HG03095 (cell line): ENCODE measurements at regions not wholly inside any gene's neighbourhood (a gene's known extent, or its start where the extent isn't known, plus 50 kb on each side); places are given as distances from the start of the nearest gene placed in this dataset.
"Not testable (repeated sequence)": the region's sequence is repeated elsewhere in the genome, so short reads cannot be mapped to it uniquely, and the experiment has no call there.

Experiments
- ATAC-seq: cut with Tn5 transposase; IDR thresholded peaks from one replicate; pipeline ENCODE4 v1.9.1; 2021; ENCODE audit warnings: moderate library complexity; ENCODE audit not compliant: unreplicated experiment

DNA sequence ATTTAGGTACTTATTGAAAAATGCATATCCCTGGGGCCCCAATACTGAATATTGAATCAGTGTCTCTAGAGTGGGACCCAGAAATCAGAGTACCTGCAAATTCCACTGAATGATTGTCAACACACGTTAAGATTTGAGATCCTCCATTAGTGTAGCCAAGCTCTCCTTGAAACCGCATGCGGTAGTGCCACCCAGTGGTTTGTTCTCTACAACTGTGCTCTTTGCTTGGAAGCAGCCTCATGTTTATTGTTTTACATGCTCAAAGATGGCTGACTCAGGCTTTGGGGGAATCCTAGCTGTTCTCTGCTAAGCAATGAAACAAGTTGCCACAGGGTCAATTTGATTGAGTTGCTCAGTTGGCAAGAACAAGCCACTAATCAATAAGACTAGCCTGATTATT is 340.2 kb upstream of the CELF2 start:
- ATAC-seq = no peak

DNA sequence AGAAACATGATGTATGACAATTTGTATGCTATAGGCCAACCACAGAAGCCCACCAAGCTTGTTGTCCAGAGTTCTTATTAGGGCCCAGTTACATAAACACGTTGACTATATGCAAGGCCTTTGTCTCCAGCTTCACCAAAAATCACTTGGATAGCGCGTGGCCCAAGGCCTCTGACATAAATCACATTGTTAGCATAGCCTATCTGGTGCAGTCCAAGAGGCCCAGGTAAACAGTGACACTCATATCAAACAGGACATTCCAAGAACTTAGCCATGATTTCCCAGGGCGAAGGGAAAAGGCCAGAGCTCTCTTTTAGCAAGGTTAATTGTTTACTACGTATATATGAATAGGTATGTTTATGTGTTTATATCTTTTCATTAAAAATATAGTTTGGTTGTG is 337.2 kb upstream of the CELF2 start:
- ATAC-seq = no peak

DNA sequence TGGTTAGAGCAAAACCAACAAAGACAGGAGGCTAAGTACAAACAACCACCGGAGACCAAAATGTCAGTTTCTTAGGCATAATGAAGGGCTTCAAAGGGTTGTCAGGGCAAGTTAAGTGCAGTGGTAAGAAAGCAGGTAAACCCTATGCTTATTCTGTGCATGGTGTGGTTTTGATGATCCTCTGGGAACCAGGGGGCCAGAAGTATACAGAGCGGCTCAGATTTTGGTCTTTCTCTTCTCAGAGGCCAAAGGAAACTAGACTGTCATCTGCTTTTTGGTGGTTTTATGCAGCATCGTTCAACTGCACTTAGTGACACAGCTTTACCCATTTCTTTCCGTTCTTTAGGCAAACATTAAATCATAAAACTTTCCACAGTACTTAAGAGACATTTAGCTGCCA is 332.7 kb upstream of the CELF2 start:
- ATAC-seq = no peak

GRCh38 chr10:10685566-10685965 is 332.1 kb upstream of the CELF2 start:
- peak; percentile 65 for ATAC-seq

DNA sequence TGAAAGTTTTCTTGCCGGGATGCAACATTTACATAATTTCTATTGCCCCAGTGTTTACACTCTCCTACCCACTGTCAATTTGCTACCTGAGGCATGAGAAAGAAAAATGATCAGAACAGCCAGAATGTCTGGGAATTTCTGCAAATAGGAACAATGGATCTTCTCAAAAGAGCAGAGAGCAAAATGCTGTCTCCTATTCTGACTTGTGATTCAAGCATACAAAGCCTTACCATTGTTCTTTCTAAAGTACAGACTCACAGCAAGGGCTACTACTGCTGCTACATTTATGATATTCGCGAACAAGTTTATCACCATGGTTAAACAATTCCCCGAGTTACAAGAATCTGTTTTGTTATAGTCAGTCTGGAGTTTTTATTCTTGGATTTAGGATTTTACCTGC is 329.9 kb upstream of the CELF2 start:
- no peak for ATAC-seq

GRCh38 chr10:10699427-10699826 is 318.2 kb upstream of the CELF2 start:
- ATAC-seq = no peak

DNA sequence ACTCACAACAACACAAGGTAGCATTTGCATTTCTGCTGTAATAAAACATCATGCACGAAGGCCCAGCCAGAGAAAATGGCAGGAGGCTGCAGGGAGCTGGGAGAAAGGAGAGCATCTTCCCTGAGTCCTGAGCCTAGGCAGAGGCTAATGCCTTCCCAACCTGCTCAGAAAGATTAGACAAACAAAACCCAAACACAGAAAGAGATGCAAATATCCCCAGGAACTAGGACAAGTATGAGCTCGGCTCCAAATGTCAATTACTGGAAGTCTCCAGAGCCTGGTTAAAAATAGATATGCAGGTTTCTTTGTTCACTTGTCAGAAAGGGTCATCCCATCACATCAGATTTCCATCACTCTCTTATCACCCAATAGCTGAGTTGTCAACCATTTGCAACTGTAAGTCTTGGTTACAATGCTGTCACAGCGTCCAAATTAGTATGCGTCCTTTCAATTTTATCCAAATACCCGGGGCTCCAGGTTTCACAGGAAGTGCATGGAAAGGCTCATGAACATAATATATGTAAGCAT is 316.5 kb upstream of the CELF2 start:
- no peak for ATAC-seq

GRCh38 chr10:10702211-10702610 is 315.5 kb upstream of the CELF2 start:
- no peak for ATAC-seq

GRCh38 chr10:10703382-10703781 is 314.3 kb upstream of the CELF2 start:
- no peak for ATAC-seq

DNA sequence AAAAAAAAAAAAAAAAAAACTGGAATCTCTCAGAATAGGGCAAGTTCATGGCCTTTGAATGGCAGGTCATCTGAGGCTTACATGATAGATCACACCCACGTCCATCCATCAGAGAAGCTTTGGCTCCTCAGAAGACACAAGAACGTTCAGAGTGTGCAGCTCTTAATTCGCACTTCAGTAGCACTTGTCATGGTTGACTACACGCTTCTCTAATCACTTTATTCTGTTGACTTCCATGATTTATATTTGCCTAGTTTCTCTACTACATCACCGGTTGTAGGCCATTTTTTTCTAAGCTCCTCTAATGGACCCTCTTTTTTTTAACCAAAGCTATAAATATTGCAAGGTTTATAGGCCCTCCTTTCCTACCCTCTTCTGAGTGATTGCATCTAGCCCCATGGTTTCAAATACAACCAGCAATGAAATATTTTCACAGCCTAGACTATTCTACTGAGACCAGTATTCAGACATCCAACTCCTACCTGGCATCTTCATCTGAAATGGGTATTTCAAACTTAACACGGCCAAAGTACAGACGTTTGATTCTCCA is 305.4 kb upstream of the CELF2 start:
- ATAC-seq = no peak

DNA sequence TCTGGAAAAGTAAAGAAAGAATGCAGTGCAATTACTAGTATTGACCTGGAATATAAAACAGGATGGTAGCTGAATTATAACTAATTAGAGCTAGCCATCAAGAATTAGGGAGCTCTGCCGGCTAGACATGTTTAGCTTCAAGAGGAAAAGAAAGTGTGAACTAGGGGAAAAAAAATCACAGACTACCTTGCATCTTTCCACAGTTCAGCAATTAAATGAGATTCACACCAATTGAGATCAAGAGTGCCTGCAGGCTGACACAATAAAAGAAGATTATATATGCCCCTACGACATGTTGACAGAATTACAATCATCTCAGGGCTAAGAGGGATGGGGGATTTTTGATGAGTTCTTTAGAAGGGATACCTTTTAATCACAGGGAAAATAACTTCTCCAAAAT is 303.3 kb upstream of the CELF2 start:
- no peak for ATAC-seq

DNA sequence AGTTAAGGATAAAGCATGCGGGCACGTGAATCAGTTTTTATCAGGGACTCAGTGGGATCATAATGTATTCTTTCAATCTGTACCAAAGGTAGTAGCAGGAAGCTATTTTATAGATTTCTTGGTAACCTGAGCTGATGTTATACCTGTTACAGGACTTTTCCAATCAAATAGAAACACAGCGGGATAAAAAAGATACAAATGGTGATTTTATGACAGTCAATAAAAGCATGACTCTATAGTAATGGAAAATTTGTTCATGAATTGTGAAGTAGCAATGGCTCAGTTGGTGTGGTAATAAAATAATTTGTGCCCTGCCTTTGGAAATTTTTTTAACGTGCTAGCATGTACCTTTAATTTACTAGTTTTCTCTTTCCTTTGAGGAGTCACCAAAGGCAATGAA is 300.7 kb upstream of the CELF2 start:
- no peak for ATAC-seq

- no peak for ATAC-seq
Observed at GRCh38 chr10:10722422-10722821, 295.2 kb upstream of the CELF2 start.

- no peak for ATAC-seq
Observed at GRCh38 chr10:10725196-10725595, 292.5 kb upstream of the CELF2 start.

DNA sequence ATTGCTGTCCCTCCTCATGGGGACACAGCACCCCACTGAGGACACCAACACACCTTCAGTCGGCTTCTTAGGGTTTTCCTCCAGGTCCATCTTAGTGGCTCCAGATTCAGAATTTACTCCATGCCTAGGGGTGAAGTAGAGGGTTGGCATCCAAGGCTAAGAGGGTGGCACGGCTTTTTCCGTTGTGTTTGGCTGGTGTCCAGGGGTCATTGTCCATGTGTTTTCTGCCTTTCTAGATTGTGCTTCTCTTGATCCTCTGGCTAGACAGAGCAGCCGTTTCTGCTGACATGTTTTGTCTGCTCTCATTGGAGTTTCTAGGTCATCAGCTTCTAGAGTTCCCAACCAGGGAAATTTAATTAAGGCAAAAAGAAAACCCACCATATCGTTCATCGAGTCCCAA is 291.6 kb upstream of the CELF2 start:
- ATAC-seq = no peak

GRCh38 chr10:10727411-10727810 is 290.3 kb upstream of the CELF2 start:
- ATAC-seq = not testable (repeated sequence)

DNA sequence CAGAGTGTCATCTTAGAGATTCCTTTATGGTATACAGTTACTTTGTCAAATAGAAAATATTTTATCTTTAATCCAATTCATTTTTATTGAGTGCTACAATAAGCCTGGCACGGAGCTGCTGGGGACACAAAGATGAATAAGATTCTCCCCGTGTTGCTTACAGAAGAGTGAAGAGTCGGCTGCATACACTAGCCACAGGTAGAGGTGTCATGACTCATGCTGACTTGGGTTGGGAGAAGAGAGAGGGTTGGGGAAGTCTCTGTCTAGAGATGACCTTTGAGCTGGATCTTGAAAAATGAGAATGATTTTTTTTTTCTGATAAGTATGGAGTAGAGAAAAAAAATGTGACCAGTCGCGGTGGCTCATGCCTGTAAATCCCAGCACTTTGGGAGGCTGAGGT is 289.9 kb upstream of the CELF2 start:
- no peak for ATAC-seq

- ATAC-seq = no peak
Observed at GRCh38 chr10:10730471-10731043, 287.1 kb upstream of the CELF2 start.

- no peak for ATAC-seq
Observed at GRCh38 chr10:10731366-10731765, 286.3 kb upstream of the CELF2 start.

DNA sequence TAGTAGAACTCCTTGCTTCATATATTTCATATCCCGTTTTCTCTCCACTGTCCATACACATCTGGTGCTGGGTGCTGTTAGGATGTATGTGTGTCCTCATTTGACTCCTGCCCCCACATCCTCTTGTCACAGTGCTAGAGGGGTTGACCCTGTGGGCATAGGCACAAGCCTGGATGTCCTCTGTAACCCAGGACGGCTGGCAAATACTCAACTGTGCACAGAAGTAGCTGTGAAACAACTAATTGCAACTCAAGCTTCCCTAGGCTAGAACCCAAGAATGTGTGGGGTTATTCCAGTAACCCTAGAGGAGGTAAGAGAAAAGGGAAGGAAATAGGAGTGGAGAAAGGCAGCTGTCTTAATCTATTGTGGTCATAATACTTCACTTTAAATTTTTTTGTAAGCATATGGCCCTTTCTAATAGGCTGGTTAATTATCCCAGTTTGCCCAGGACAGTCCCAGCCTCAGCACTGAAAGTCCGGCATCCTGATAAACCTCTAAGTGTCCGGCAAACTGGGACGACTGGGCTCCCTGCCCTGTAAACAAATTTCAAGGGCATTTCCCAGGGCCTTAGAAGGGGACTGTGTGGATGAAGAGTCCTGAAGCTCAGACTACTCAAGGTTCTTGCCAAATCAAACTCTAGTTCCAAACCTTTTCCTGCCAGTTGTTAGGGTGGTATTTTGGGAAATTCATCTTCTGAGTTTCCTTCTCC is 283.2 kb upstream of the CELF2 start:
- ATAC-seq = no peak

- ATAC-seq = no peak
Observed at GRCh38 chr10:10745291-10745690, 272.4 kb upstream of the CELF2 start.

GRCh38 chr10:10755490-10755889 is 262.2 kb upstream of the CELF2 start:
- no peak for ATAC-seq
